Naive thymus-derived CD4-positive, alpha-beta T cell (primary cell): ENCODE measurements at regions not wholly inside any gene's neighbourhood (a gene's known extent, or its start where the extent isn't known, plus 50 kb on each side); places are given as distances from the start of the nearest gene placed in this dataset.

ENCODE experiments used
- ATAC-seq: fragments of 150-1000 bp; cut with Tn5 transposase; 2 replicates; pipeline ENCODE4 v1.10.0; 2021; ENCODE audit warnings: mild to moderate bottlenecking, moderate library complexity
- CTCF ChIA-PET: fragments of 350-600 bp; sonication (Branson Sonifier 250); formaldehyde crosslinking; loops from one replicate; lab custom pipeline; 2021; ENCODE audit warnings: antibody characterized with exemption; lab: Charles Lee
- POLR2A ChIA-PET: fragments of 350-600 bp; sonication (Branson Sonifier 250); formaldehyde crosslinking; loops from one replicate; lab custom pipeline; 2021; ENCODE audit warnings: antibody characterized with exemption, inconsistent platforms; lab: Charles Lee
- DNase-seq, 9 donors: peaks; one replicate each; pipeline versions ENCODE4 v3.0.0 to v3.0.0-alpha.2; 2020 to 2022; ENCODE audit warnings: mixed read lengths in 1 of 9
- H3K27ac ChIP-seq: one replicate; pipeline ENCODE4 v1.7.0; 2013; ENCODE audit warnings: mild to moderate bottlenecking, low read depth, low read length, moderate library complexity
- H3K27me3 ChIP-seq, 2 donors: one replicate each; pipeline ENCODE4 v1.7.0; 2013; ENCODE audit warnings: low read length in 2 of 2, mild to moderate bottlenecking in 2 of 2, moderate library complexity in 2 of 2; ENCODE audit not compliant: control insufficient read depth in 2 of 2, insufficient read depth in 2 of 2
- H3K36me3 ChIP-seq, 3 experiments: 1 replicate in 2 of 3; 2 replicates in 1 of 3; pipeline ENCODE4 v1.7.0; 2013; ENCODE audit warnings: low read length in 3 of 3, mild to moderate bottlenecking in 3 of 3, moderate library complexity in 1 of 3; ENCODE audit not compliant: insufficient read depth in 3 of 3, control insufficient read depth in 2 of 3
- H3K4me1 ChIP-seq, 2 donors: one replicate each; pipeline ENCODE4 v1.7.0; 2013; ENCODE audit warnings: low read length in 2 of 2, mild to moderate bottlenecking in 2 of 2, moderate library complexity in 1 of 2; ENCODE audit not compliant: control insufficient read depth in 2 of 2, insufficient read depth in 2 of 2
- H3K4me3 ChIP-seq: 2 replicates; pipeline ENCODE4 v1.7.0; 2013; ENCODE audit warnings: mild to moderate bottlenecking, low read length
- H3K9me3 ChIP-seq, 3 experiments: 1 replicate in 2 of 3; 2 replicates in 1 of 3; pipeline ENCODE4 v1.7.0; 2013; ENCODE audit warnings: low read length in 3 of 3; ENCODE audit not compliant: control insufficient read depth in 2 of 3
- H3K27ac Mint-ChIP-seq, 9 donors: one replicate each; pipeline ENCODE4 v1.8.0; 2020 to 2022; ENCODE audit warnings: mixed read lengths in 9 of 9, mild to moderate bottlenecking in 8 of 9, moderate library complexity in 5 of 9, inconsistent platforms in 2 of 9
- H3K27me3 Mint-ChIP-seq, 5 donors: one replicate each; pipeline ENCODE4 v1.8.0; 2021 to 2022; ENCODE audit warnings: mixed read lengths in 5 of 5, mild to moderate bottlenecking in 1 of 5
- H3K36me3 Mint-ChIP-seq, 5 donors: one replicate each; pipeline ENCODE4 v1.8.0; 2020 to 2022; ENCODE audit warnings: mixed read lengths in 5 of 5, mild to moderate bottlenecking in 3 of 5, inconsistent platforms in 1 of 5
- H3K4me1 Mint-ChIP-seq, 7 donors: one replicate each; pipeline ENCODE4 v1.8.0; 2020 to 2022; ENCODE audit warnings: mixed read lengths in 7 of 7, mild to moderate bottlenecking in 3 of 7, inconsistent platforms in 1 of 7
- H3K4me3 Mint-ChIP-seq, 10 donors: one replicate each; pipeline ENCODE4 v1.8.0; 2020 to 2022; ENCODE audit warnings: mild to moderate bottlenecking in 10 of 10, mixed read lengths in 10 of 10, moderate library complexity in 6 of 10, inconsistent platforms in 2 of 10
- H3K9me3 Mint-ChIP-seq, 11 donors: one replicate each; pipeline ENCODE4 v1.8.0; 2020 to 2022; ENCODE audit warnings: mixed read lengths in 11 of 11, mild to moderate bottlenecking in 4 of 11, inconsistent platforms in 1 of 11, moderate library complexity in 1 of 11
- intact Hi-C, 2 donors: fragments of 100-400 bp; cut with micrococcal nuclease; formaldehyde crosslinking; loops; one replicate each; pipeline ENCODE4 v1.15.1; 2023

- ChIA-PET POLR2A (no interaction called here), CTCF (no interaction called here)
- Mint-ChIP-seq H3K36me3 (peaks cover 0 to 8% (median 0%) of the 10 kb centered on the region in 5 donors), H3K27ac (no peak overlapping the region), H3K27me3 (peaks cover 42 to 61% (median 51%) of the 10 kb centered on the region in 5 donors), H3K4me3 (no peak overlapping the region), H3K9me3 (peaks cover 0 to 69% (median 27%) of the 10 kb centered on the region in 11 donors), H3K4me1 (peaks cover 0 to 8% (median 5%) of the 10 kb centered on the region in 7 donors)
- ATAC-seq (no peak), DNase-seq (no peak)
- no peaks in the 10 kb centered on the region for H3K36me3 ChIP-seq
- H3K4me1 ChIP-seq, result no peaks in the 10 kb centered on the region
- no peak overlapping the region for H3K27ac ChIP-seq
- H3K9me3 ChIP-seq, result no peaks in the 10 kb centered on the region
- H3K4me3 ChIP-seq, result no peak overlapping the region
- intact Hi-C loops, result no loop called here
- H3K27me3 ChIP-seq, result no peaks in the 10 kb centered on the region
These were observed 87.3 kb upstream of the EGFR start for GRCh38 chr7:54931532-54931931.

GRCh38 chr7:54932818-54933543, 85.8 kb upstream of the EGFR start:
- CTCF ChIA-PET, result no interaction called here
- Mint-ChIP-seq H3K36me3 (peaks cover 0 to 8% (median 0%) of the 10 kb centered on the region in 5 donors), H3K4me1 (peaks cover 0 to 8% (median 5%) of the 10 kb centered on the region in 7 donors), H3K4me3 (peak overlapping the region in 4 of 10 donors; percentile 8 to 47 (median 25)), H3K27ac (peak overlapping the region in 1 of 9 donors; percentile 16), H3K27me3 (peaks cover 42 to 67% (median 53%) of the 10 kb centered on the region in 5 donors), H3K9me3 (peaks cover 0 to 61% (median 23%) of the 10 kb centered on the region in 11 donors)
- no peak for ATAC-seq
- intact Hi-C loops, result no loop called here
- no peaks in the 10 kb centered on the region for H3K9me3 ChIP-seq
- no peak overlapping the region for H3K27ac ChIP-seq
- POLR2A ChIA-PET, result no interaction called here
- H3K4me3 ChIP-seq, result no peak overlapping the region
- DNase-seq, result no peak
- H3K36me3 ChIP-seq, result no peaks in the 10 kb centered on the region
- no peaks in the 10 kb centered on the region for H3K27me3 ChIP-seq
- no peaks in the 10 kb centered on the region for H3K4me1 ChIP-seq

- H3K27me3 ChIP-seq, result no peaks in the 10 kb centered on the region
- intact Hi-C loops, result no loop called here
- H3K36me3 ChIP-seq, result no peaks in the 10 kb centered on the region
- peaks cover 0 to 8% (median 0%) of the 10 kb centered on the region in 5 donors for H3K36me3 Mint-ChIP-seq
- H3K9me3 Mint-ChIP-seq, result peaks cover 0 to 55% (median 23%) of the 10 kb centered on the region in 11 donors
- no peak overlapping the region for H3K4me3 Mint-ChIP-seq
- H3K4me3 ChIP-seq, result no peak overlapping the region
- no peaks in the 10 kb centered on the region for H3K4me1 ChIP-seq
- no peaks in the 10 kb centered on the region for H3K9me3 ChIP-seq
- H3K27me3 Mint-ChIP-seq, result peaks cover 42 to 63% (median 50%) of the 10 kb centered on the region in 5 donors
- ChIA-PET POLR2A (no interaction called here), CTCF (no interaction called here)
- H3K27ac ChIP-seq, result no peak overlapping the region
- peaks cover 0 to 8% (median 5%) of the 10 kb centered on the region in 7 donors for H3K4me1 Mint-ChIP-seq
- ATAC-seq (no peak), DNase-seq (no peak)
- H3K27ac Mint-ChIP-seq, result no peak overlapping the region
These were observed 85.2 kb upstream of the EGFR start for GRCh38 chr7:54933643-54934042.

GRCh38 chr7:54940748-54941147, 78.1 kb upstream of the EGFR start:
- no peaks in the 10 kb centered on the region for H3K27me3 ChIP-seq
- Mint-ChIP-seq H3K36me3 (no peaks in the 10 kb centered on the region), H3K4me1 (no peaks in the 10 kb centered on the region), H3K27me3 (peaks cover 0 to 23% (median 18%) of the 10 kb centered on the region in 5 donors), H3K4me3 (no peak overlapping the region), H3K9me3 (peaks cover 0 to 23% (median 6%) of the 10 kb centered on the region in 11 donors), H3K27ac (no peak overlapping the region)
- H3K27ac ChIP-seq, result no peak overlapping the region
- no peaks in the 10 kb centered on the region for H3K36me3 ChIP-seq
- no peak for ATAC-seq
- ChIA-PET POLR2A (no interaction called here), CTCF (no interaction called here)
- DNase-seq, result no peak
- no peaks in the 10 kb centered on the region for H3K9me3 ChIP-seq
- H3K4me1 ChIP-seq, result no peaks in the 10 kb centered on the region
- H3K4me3 ChIP-seq, result no peak overlapping the region
- intact Hi-C loops, result no loop called here

- Mint-ChIP-seq H3K9me3 (peaks cover 0 to 22% (median 6%) of the 10 kb centered on the region in 11 donors), H3K4me3 (no peak overlapping the region), H3K27me3 (peaks cover 0 to 12% (median 8%) of the 10 kb centered on the region in 5 donors), H3K27ac (no peak overlapping the region), H3K36me3 (no peaks in the 10 kb centered on the region), H3K4me1 (no peaks in the 10 kb centered on the region)
- POLR2A ChIA-PET, result no interaction called here
- no peaks in the 10 kb centered on the region for H3K36me3 ChIP-seq
- DNase-seq, result no peak
- no peak overlapping the region for H3K27ac ChIP-seq
- H3K9me3 ChIP-seq, result no peaks in the 10 kb centered on the region
- intact Hi-C loops, result no loop called here
- no peak overlapping the region for H3K4me3 ChIP-seq
- H3K27me3 ChIP-seq, result no peaks in the 10 kb centered on the region
- H3K4me1 ChIP-seq, result no peaks in the 10 kb centered on the region
- CTCF ChIA-PET, result no interaction called here
- no peak for ATAC-seq
These were observed 74.6 kb upstream of the EGFR start for GRCh38 chr7:54944179-54944578.

- ChIA-PET CTCF (no interaction called here), POLR2A (no interaction called here)
- peaks cover 0 to 20% (median 4%) of the 10 kb centered on the region in 11 donors for H3K9me3 Mint-ChIP-seq
- Histone ChIP-seq H3K4me3 (no peak overlapping the region), H3K4me1 (no peaks in the 10 kb centered on the region), H3K9me3 (no peaks in the 10 kb centered on the region), H3K27ac (no peak overlapping the region), H3K27me3 (no peaks in the 10 kb centered on the region), H3K36me3 (no peaks in the 10 kb centered on the region)
- H3K4me3 Mint-ChIP-seq, result no peak overlapping the region
- ATAC-seq (no peak), DNase-seq (no peak)
- no peaks in the 10 kb centered on the region for H3K36me3 Mint-ChIP-seq
- no peaks in the 10 kb centered on the region for H3K4me1 Mint-ChIP-seq
- H3K27me3 Mint-ChIP-seq, result no peaks in the 10 kb centered on the region
- intact Hi-C loops, result no loop called here
- H3K27ac Mint-ChIP-seq, result no peak overlapping the region
These were observed 72.5 kb upstream of the EGFR start for GRCh38 chr7:54946271-54946670.

GRCh38 chr7:54946764-54947163, 72.1 kb upstream of the EGFR start:
- H3K4me1 ChIP-seq, result no peaks in the 10 kb centered on the region
- no peaks in the 10 kb centered on the region for H3K36me3 ChIP-seq
- H3K27me3 ChIP-seq, result no peaks in the 10 kb centered on the region
- peaks cover 0 to 21% (median 3%) of the 10 kb centered on the region in 11 donors for H3K9me3 Mint-ChIP-seq
- no peaks in the 10 kb centered on the region for H3K27me3 Mint-ChIP-seq
- no peak overlapping the region for H3K27ac ChIP-seq
- CTCF ChIA-PET, result no interaction called here
- H3K36me3 Mint-ChIP-seq, result no peaks in the 10 kb centered on the region
- ATAC-seq, result no peak
- H3K4me3 Mint-ChIP-seq, result no peak overlapping the region
- H3K4me3 ChIP-seq, result no peak overlapping the region
- no peaks in the 10 kb centered on the region for H3K4me1 Mint-ChIP-seq
- no peak for DNase-seq
- H3K27ac Mint-ChIP-seq, result no peak overlapping the region
- H3K9me3 ChIP-seq, result no peaks in the 10 kb centered on the region
- intact Hi-C loops, result no loop called here
- POLR2A ChIA-PET, result no interaction called here
